Neural cell (in vitro differentiated cells): ENCODE measurements at regions not wholly inside any gene's neighbourhood (a gene's known extent, or its start where the extent isn't known, plus 50 kb on each side); places are given as distances from the start of the nearest gene placed in this dataset.

Experiments
- H2AFZ ChIP-seq: fragments of 200-600, 300-800 bp; sonication (generic), shearing (Covaris generic); 2 replicates; pipeline ENCODE4 v1.6.0; 2014; ENCODE audit warnings: low read depth, mild to moderate bottlenecking, antibody characterized with exemption, low read length, moderate library complexity
- H3F3A ChIP-seq: fragments of 200-600 bp; shearing (Covaris generic); 2 replicates; pipeline ENCODE4 v1.6.1; 2016; ENCODE audit warnings: mild to moderate bottlenecking, moderate library complexity, mixed read lengths, antibody characterized with exemption, low read length; ENCODE audit not compliant: insufficient read depth, poor library complexity, severe bottlenecking
- H3K27ac ChIP-seq: fragments of 200-600, 300-800 bp; sonication (generic), shearing (Covaris generic); 2 replicates; pipeline ENCODE4 v1.5.1; 2014; ENCODE audit warnings: mild to moderate bottlenecking, low read length, moderate library complexity
- H3K27me3 ChIP-seq: fragments of 300-800, 200-600 bp; sonication (generic), shearing (Covaris generic); 2 replicates; pipeline ENCODE4 v1.6.0; 2014; ENCODE audit warnings: mild to moderate bottlenecking, low read depth, low read length, moderate library complexity; ENCODE audit not compliant: insufficient read depth
- H3K36me3 ChIP-seq: fragments of 300-800, 200-600 bp; sonication (generic), shearing (Covaris generic); 2 replicates; pipeline ENCODE4 v1.5.1; 2014; ENCODE audit warnings: mild to moderate bottlenecking, antibody characterized with exemption, low read length, moderate library complexity; ENCODE audit not compliant: insufficient read depth
- H3K4me2 ChIP-seq: fragments of 300-800, 200-600 bp; sonication (generic), shearing (Covaris generic); 2 replicates; pipeline ENCODE4 v1.6.0; 2014; ENCODE audit warnings: mild to moderate bottlenecking, low read length
- H3K4me3 ChIP-seq: fragments of 300-800, 200-600 bp; sonication (generic), shearing (Covaris generic); 2 replicates; pipeline ENCODE4 v1.5.1; 2014; ENCODE audit warnings: mild to moderate bottlenecking, low read length, moderate library complexity
- H3K79me2 ChIP-seq: fragments of 200-600 bp; shearing (Covaris generic); replicated peaks from 2 replicates; pipeline ENCODE4 v1.6.0; 2014; ENCODE audit warnings: mild to moderate bottlenecking, low read length, moderate library complexity; ENCODE audit not compliant: insufficient read depth
- H3K9ac ChIP-seq: fragments of 300-800, 200-600 bp; sonication (generic), shearing (Covaris generic); 2 replicates; pipeline ENCODE4 v1.6.1; 2016; ENCODE audit warnings: mild to moderate bottlenecking, low read length, mixed read lengths
- H3K9me2 ChIP-seq: fragments of 200-600 bp; shearing (Covaris generic); 2 replicates; pipeline ENCODE4 v1.6.1; 2016; ENCODE audit warnings: mild to moderate bottlenecking, low read length, mixed read lengths; ENCODE audit not compliant: insufficient read depth
- H3K9me3 ChIP-seq: fragments of 200-600, 300-800 bp; sonication (generic), shearing (Covaris generic); 2 replicates; pipeline ENCODE4 v1.6.1; 2016; ENCODE audit warnings: mild to moderate bottlenecking, mixed run types, low read length, moderate library complexity, mixed read lengths
- H4K20me1 ChIP-seq: fragments of 200-600 bp; shearing (Covaris generic); 2 replicates; pipeline ENCODE4 v1.6.1; 2016; ENCODE audit warnings: mild to moderate bottlenecking, mixed run types; ENCODE audit not compliant: insufficient read depth
- CTCF ChIP-seq: fragments of 450-650 bp; IDR thresholded peaks from 2 replicates; pipeline ENCODE4 v1.5.1; 2014; ENCODE audit warnings: antibody characterized with exemption, mild to moderate bottlenecking, moderate library complexity; ENCODE audit not compliant: poor library complexity, severe bottlenecking
- EP300 ChIP-seq: fragments of 450-650 bp; conservative IDR thresholded peaks from 2 replicates; pipeline ENCODE4 v1.6.1; 2014; ENCODE audit warnings: antibody characterized with exemption, mild to moderate bottlenecking, moderate library complexity; ENCODE audit not compliant: poor library complexity, severe bottlenecking
- EZH2 ChIP-seq: fragments of 200-600, 300-800 bp; shearing (Covaris generic), sonication (generic); IDR thresholded peaks from 2 replicates; pipeline ENCODE4 v1.6.1; 2014; ENCODE audit warnings: antibody characterized with exemption, low read length, borderline replicate concordance, mild to moderate bottlenecking; ENCODE audit not compliant: insufficient read depth, poor library complexity, severe bottlenecking
- MXI1 ChIP-seq: fragments of 450-650 bp; conservative IDR thresholded peaks from 2 replicates; pipeline ENCODE4 v1.6.1; 2014; ENCODE audit warnings: antibody characterized with exemption, mild to moderate bottlenecking; ENCODE audit not compliant: poor library complexity, severe bottlenecking
- POLR2AphosphoS5 ChIP-seq: IDR thresholded peaks from 2 replicates; pipeline ENCODE4 v1.6.1; 2012
- RAD21 ChIP-seq: fragments of 450-650 bp; conservative IDR thresholded peaks from 2 replicates; pipeline ENCODE4 v1.6.1; 2014; ENCODE audit warnings: antibody characterized with exemption, mild to moderate bottlenecking, moderate library complexity
- REST ChIP-seq: IDR thresholded peaks from 2 replicates; pipeline ENCODE4 v1.6.1; 2012; ENCODE audit warnings: borderline replicate concordance
- SMC3 ChIP-seq: fragments of 450-650 bp; conservative IDR thresholded peaks from 2 replicates; pipeline ENCODE4 v1.6.1; 2014; ENCODE audit warnings: antibody characterized with exemption, mild to moderate bottlenecking, moderate library complexity; ENCODE audit not compliant: poor library complexity
- TAF1 ChIP-seq: IDR thresholded peaks from 2 replicates; pipeline ENCODE4 v1.6.1; 2012; ENCODE audit warnings: low read depth

- H3K9me2 ChIP-seq: no peaks in the 10 kb centered on the region
- no peaks in the 10 kb centered on the region for H3K79me2 ChIP-seq
- no peaks in the 10 kb centered on the region for H3K9me3 ChIP-seq
- H2AFZ ChIP-seq: no peak overlapping the region
- no peak overlapping the region for H3K27ac ChIP-seq
- H4K20me1 ChIP-seq: no peaks in the 10 kb centered on the region
- no peak overlapping the region for H3K4me3 ChIP-seq
- no peaks in the 10 kb centered on the region for H3K36me3 ChIP-seq
- H3K9ac ChIP-seq: no peak overlapping the region
- H3K27me3 ChIP-seq: no peaks in the 10 kb centered on the region
- H3F3A ChIP-seq: no peaks in the 10 kb centered on the region
- no peak overlapping the region for H3K4me2 ChIP-seq
- TF ChIP-seq CTCF (no peak), EZH2 (no peak), MXI1 (no peak), RAD21 (no peak), POLR2AphosphoS5 (no peak), REST (no peak), EP300 (no peak), TAF1 (no peak), SMC3 (no peak)
These were observed 57.4 kb upstream of the WDR26 start for GRCh38 chr1:224492015-224492414.

GRCh38 chr1:224492632-224493031, 58.0 kb upstream of the WDR26 start:
- no peaks in the 10 kb centered on the region for H3F3A ChIP-seq
- H3K36me3 ChIP-seq: no peaks in the 10 kb centered on the region
- H3K4me2 ChIP-seq: no peak overlapping the region
- no peaks in the 10 kb centered on the region for H4K20me1 ChIP-seq
- H2AFZ ChIP-seq: no peak overlapping the region
- TF ChIP-seq TAF1: no peak
- no peak for TF ChIP-seq POLR2AphosphoS5
- TF ChIP-seq EZH2: no peak
- no peak for TF ChIP-seq RAD21
- TF ChIP-seq MXI1: no peak
- TF ChIP-seq CTCF: no peak
- no peak for TF ChIP-seq SMC3
- TF ChIP-seq EP300: no peak
- no peak for TF ChIP-seq REST
- H3K27ac ChIP-seq: no peak overlapping the region
- H3K9me3 ChIP-seq: no peaks in the 10 kb centered on the region
- H3K79me2 ChIP-seq: no peaks in the 10 kb centered on the region
- H3K4me3 ChIP-seq: no peak overlapping the region
- H3K27me3 ChIP-seq: no peaks in the 10 kb centered on the region
- H3K9ac ChIP-seq: no peak overlapping the region
- H3K9me2 ChIP-seq: no peaks in the 10 kb centered on the region
